NCI-H446 treated with DMSO at 0.1 percent for 48 hours (cell line): ENCODE measurements at regions not wholly inside any gene's neighbourhood (a gene's known extent, or its start where the extent isn't known, plus 50 kb on each side); places are given as distances from the start of the nearest gene placed in this dataset.
"Not testable (repeated sequence)": the region's sequence is repeated elsewhere in the genome, so short reads cannot be mapped to it uniquely, and the experiment has no call there.

Source experiments
- DNase-seq: peaks from one replicate; lab custom pipeline; 2025; lab: John Stamatoyannopoulos, UW

- not testable (repeated sequence) for DNase-seq
Observed at GRCh38 chr1:147348592-147348991, 106.1 kb downstream of the CHD1L start.

- no peak for DNase-seq
Observed at GRCh38 chr1:147349533-147349932, 107.0 kb downstream of the CHD1L start.

GRCh38 chr1:147351140-147351835 is 108.8 kb downstream of the CHD1L start:
- no peak for DNase-seq

GRCh38 chr1:147377263-147378246 is 135.1 kb downstream of the CHD1L start:
- no peak for DNase-seq

- DNase-seq = no peak
Observed at GRCh38 chr1:147379889-147380288, 137.4 kb downstream of the CHD1L start.

- DNase-seq = no peak
Observed at GRCh38 chr1:147384804-147385203, 142.3 kb downstream of the CHD1L start.

- no peak for DNase-seq
Observed at GRCh38 chr1:147388969-147389368, 146.5 kb downstream of the CHD1L start.

- peak; percentile 27 for DNase-seq
Observed at GRCh38 chr1:147389532-147390184, 147.2 kb downstream of the CHD1L start.

GRCh38 chr1:147390185-147390542 is 147.7 kb downstream of the CHD1L start:
- DNase-seq = no peak

- DNase-seq = no peak
Observed at GRCh38 chr1:147391114-147391513, 148.6 kb downstream of the CHD1L start.

- DNase-seq = not testable (repeated sequence)
Observed at GRCh38 chr1:147402326-147403045, 138.8 kb upstream of the BCL9 start.

- DNase-seq = not testable (repeated sequence)
Observed at GRCh38 chr1:147404344-147404743, 137.0 kb upstream of the BCL9 start.

- DNase-seq = no peak
Observed at GRCh38 chr1:147409886-147410285, 131.4 kb upstream of the BCL9 start.

GRCh38 chr1:147413110-147413605 is 128.1 kb upstream of the BCL9 start:
- no peak for DNase-seq

GRCh38 chr1:147414505-147415163 is 126.7 kb upstream of the BCL9 start:
- DNase-seq = no peak

- no peak for DNase-seq
Observed at GRCh38 chr1:147417024-147417423, 124.3 kb upstream of the BCL9 start.

- not testable (repeated sequence) for DNase-seq
Observed at GRCh38 chr1:147423100-147423827, 118.0 kb upstream of the BCL9 start.

GRCh38 chr1:147434921-147435320 is 106.4 kb upstream of the BCL9 start:
- DNase-seq = no peak

GRCh38 chr1:147444381-147444780 is 96.9 kb upstream of the BCL9 start:
- DNase-seq = no peak

- no peak for DNase-seq
Observed at GRCh38 chr1:147451628-147452027, 89.7 kb upstream of the BCL9 start.
